ENCODE measurements at regions not wholly inside any gene's neighbourhood (a gene's known extent, or its start where the extent isn't known, plus 50 kb on each side); places are given as distances from the start of the nearest gene placed in this dataset.

GRCh38 chr21:20811702-20812101 lies 186.5 kb upstream of the NCAM2 start:
- Histone ChIP-seq H3K27ac (no peak overlapping the region), H3K9me3 (peaks cover 0 to 11% (median 0%) of the 10 kb centered on the region in 11 donors), H3K4me1 (no peaks in the 10 kb centered on the region), H3K27me3 (no peaks in the 10 kb centered on the region), H3K4me3 (no peak overlapping the region), H3K36me3 (no peaks in the 10 kb centered on the region)
- ATAC-seq (no peak), DNase-seq (no peak)
- intact Hi-C loops (cut with DNase I), result no loop called here
- TF ChIP-seq CTCF (IDR thresholded peaks at IDR 0.05), result no peak
- whole genome bisulfite sequencing, 2 donors, result 84 to 86% methylated on average over 6 of the region's 6 CpGs

- intact Hi-C loops (cut with DNase I), result no loop called here
- ATAC-seq (no peak), DNase-seq (no peak)
- no peak for TF ChIP-seq CTCF (IDR thresholded peaks at IDR 0.05)
- peaks cover 0 to 19% (median 0%) of the 10 kb centered on the region in 11 donors for H3K9me3 ChIP-seq
- no peak overlapping the region for H3K4me3 ChIP-seq
- H3K4me1 ChIP-seq, result no peaks in the 10 kb centered on the region
- 65 to 68% methylated on average over 1 of the region's 1 CpG for WGBS, 2 donors
- no peak overlapping the region for H3K27ac ChIP-seq
- H3K27me3 ChIP-seq, result no peaks in the 10 kb centered on the region
- no peaks in the 10 kb centered on the region for H3K36me3 ChIP-seq
Observed at GRCh38 chr21:20814090-20814489, 184.1 kb upstream of the NCAM2 start.

- ATAC-seq, result no peak
- no peak for TF ChIP-seq CTCF (IDR thresholded peaks at IDR 0.05)
- DNase-seq, result no peak
- Histone ChIP-seq H3K4me1 (no peaks in the 10 kb centered on the region), H3K36me3 (no peaks in the 10 kb centered on the region), H3K9me3 (peaks cover 0 to 22% (median 0%) of the 10 kb centered on the region in 11 donors), H3K27ac (no peak overlapping the region), H3K4me3 (no peak overlapping the region), H3K27me3 (no peaks in the 10 kb centered on the region)
- WGBS, 2 donors, result 51 to 65% methylated on average over 2 of the region's 2 CpGs
- intact Hi-C loops (cut with DNase I), result loop anchor here in 1 of 10 donors (1.0 kb wide), 1 partner anchor 82 kb away; no protein-coding TSS in a partner anchor
Observed at GRCh38 chr21:20822666-20823065, 175.5 kb upstream of the NCAM2 start.

GRCh38 chr21:20852866-20853265 lies 145.3 kb upstream of the NCAM2 start:
- no peaks in the 10 kb centered on the region for H3K4me1 ChIP-seq
- no peak for TF ChIP-seq CTCF (IDR thresholded peaks at IDR 0.05)
- ATAC-seq, result no peak
- intact Hi-C loops (cut with DNase I), result no loop called here
- H3K9me3 ChIP-seq, result peaks cover 0 to 17% (median 0%) of the 10 kb centered on the region in 11 donors
- no peaks in the 10 kb centered on the region for H3K36me3 ChIP-seq
- H3K27me3 ChIP-seq, result no peaks in the 10 kb centered on the region
- H3K4me3 ChIP-seq, result no peak overlapping the region
- no peak overlapping the region for H3K27ac ChIP-seq
- DNase-seq, result no peak
- WGBS, 2 donors, result 20 to 25% methylated on average over 2 of the region's 2 CpGs
